ENCODE measurements at regions not wholly inside any gene's neighbourhood (a gene's known extent, or its start where the extent isn't known, plus 50 kb on each side); places are given as distances from the start of the nearest gene placed in this dataset.
"Not testable (repeated sequence)": the region's sequence is repeated elsewhere in the genome, so short reads cannot be mapped to it uniquely, and the experiment has no call there.

GRCh38 chr12:87107270-87107669 lies 851.1 kb upstream of the MGAT4C start:
- no peak for DNase-seq

GRCh38 chr12:87096082-87096585 lies 839.9 kb upstream of the MGAT4C start:
- DNase-seq, result no peak

- DNase-seq, result no peak
These were observed 838.2 kb upstream of the MGAT4C start for GRCh38 chr12:87094356-87094755.

- DNase-seq, result no peak
These were observed 836.2 kb upstream of the MGAT4C start for GRCh38 chr12:87092421-87092820.

- no peak for DNase-seq
These were observed 830.1 kb upstream of the MGAT4C start for GRCh38 chr12:87086118-87086891.

GRCh38 chr12:87085286-87085685 lies 829.1 kb upstream of the MGAT4C start:
- DNase-seq, result no peak

- DNase-seq, result no peak
These were observed 826.6 kb upstream of the MGAT4C start for GRCh38 chr12:87082756-87083155.

- DNase-seq, result no peak
These were observed 818.6 kb upstream of the MGAT4C start for GRCh38 chr12:87074781-87075180.

GRCh38 chr12:87066326-87066725 lies 810.1 kb upstream of the MGAT4C start:
- no peak for DNase-seq

GRCh38 chr12:87059231-87059630 lies 803.0 kb upstream of the MGAT4C start:
- no peak for DNase-seq

- DNase-seq, result no peak
These were observed 798.0 kb upstream of the MGAT4C start for GRCh38 chr12:87054226-87054625.

- DNase-seq, result no peak
These were observed 795.4 kb upstream of the MGAT4C start for GRCh38 chr12:87051621-87052020.

GRCh38 chr12:87047691-87048090 lies 791.5 kb upstream of the MGAT4C start:
- no peak for DNase-seq

GRCh38 chr12:87039536-87039935 lies 783.3 kb upstream of the MGAT4C start:
- no peak for DNase-seq

- DNase-seq, result no peak
These were observed 781.9 kb upstream of the MGAT4C start for GRCh38 chr12:87038098-87038497.

GRCh38 chr12:87025976-87026375 lies 769.8 kb upstream of the MGAT4C start:
- DNase-seq, result no peak

GRCh38 chr12:87021400-87021799 lies 765.2 kb upstream of the MGAT4C start:
- DNase-seq, result no peak

- no peak for DNase-seq
These were observed 763.9 kb upstream of the MGAT4C start for GRCh38 chr12:87020071-87020470.

GRCh38 chr12:87015352-87015751 lies 759.2 kb upstream of the MGAT4C start:
- DNase-seq, result no peak

GRCh38 chr12:87008785-87009384 lies 752.7 kb upstream of the MGAT4C start:
- DNase-seq, result no peak

GRCh38 chr12:87001102-87001501 lies 744.9 kb upstream of the MGAT4C start:
- DNase-seq, result no peak

- no peak for DNase-seq
These were observed 729.1 kb upstream of the MGAT4C start for GRCh38 chr12:86985298-86985697.

- not testable (repeated sequence) for DNase-seq
These were observed 714.4 kb upstream of the MGAT4C start for GRCh38 chr12:86970595-86970994.

Measured in nucleus accumbens (tissue), 56 donors.